ENCODE measurements at regions not wholly inside any gene's neighbourhood (a gene's known extent, or its start where the extent isn't known, plus 50 kb on each side); places are given as distances from the start of the nearest gene placed in this dataset.
"Not testable (repeated sequence)": the region's sequence is repeated elsewhere in the genome, so short reads cannot be mapped to it uniquely, and the experiment has no call there.

GRCh38 chr6:150775415-150776203, 89.9 kb upstream of the MTHFD1L start:
- DNase-seq: no peak

GRCh38 chr6:150777736-150778135, 87.8 kb upstream of the MTHFD1L start:
- DNase-seq: no peak

- no peak for DNase-seq
These were observed 81.7 kb upstream of the MTHFD1L start for GRCh38 chr6:150783813-150784212.

- no peak for DNase-seq
These were observed 78.1 kb upstream of the MTHFD1L start for GRCh38 chr6:150787429-150787828.

GRCh38 chr6:150788089-150788488, 77.4 kb upstream of the MTHFD1L start:
- DNase-seq: no peak

GRCh38 chr6:150789906-150790305, 75.6 kb upstream of the MTHFD1L start:
- not testable (repeated sequence) for DNase-seq

- no peak for DNase-seq
These were observed 73.8 kb upstream of the MTHFD1L start for GRCh38 chr6:150791717-150792116.

- DNase-seq: no peak
These were observed 67.6 kb upstream of the MTHFD1L start for GRCh38 chr6:150797949-150798348.

GRCh38 chr6:150799276-150799805, 66.2 kb upstream of the MTHFD1L start:
- DNase-seq: no peak

GRCh38 chr6:150800674-150801314, 64.7 kb upstream of the MTHFD1L start:
- no peak for DNase-seq

- DNase-seq: no peak
These were observed 58.7 kb upstream of the MTHFD1L start for GRCh38 chr6:150806790-150807189.

- DNase-seq: no peak
These were observed 52.0 kb upstream of the MTHFD1L start for GRCh38 chr6:150813319-150813992.

GRCh38 chr6:150813993-150814359, 51.5 kb upstream of the MTHFD1L start:
- DNase-seq: no peak

Data from DMS79 treated with DMSO at 0.1 percent for 48 hours (cell line).